Ishikawa (cell line): ENCODE measurements at regions not wholly inside any gene's neighbourhood (a gene's known extent, or its start where the extent isn't known, plus 50 kb on each side); places are given as distances from the start of the nearest gene placed in this dataset.

ENCODE experiments used
- CEBPB ChIP-seq: IDR thresholded peaks from 2 replicates; pipeline ENCODE4 v1.6.1; 2012
- CREB1 ChIP-seq: IDR thresholded peaks from 2 replicates; pipeline ENCODE4 v1.6.1; 2012; ENCODE audit warnings: low read depth
- EGR1 ChIP-seq: IDR thresholded peaks from 2 replicates; pipeline ENCODE4 v1.6.1; 2012
- EP300 ChIP-seq: IDR thresholded peaks from 2 replicates; pipeline ENCODE4 v1.6.1; 2012; ENCODE audit warnings: borderline replicate concordance
- FOXM1 ChIP-seq: IDR thresholded peaks from 2 replicates; pipeline ENCODE4 v1.6.1; 2012; ENCODE audit warnings: low read depth, borderline replicate concordance
- NFIC ChIP-seq: IDR thresholded peaks from 2 replicates; pipeline ENCODE4 v1.6.1; 2012
- RAD21 ChIP-seq: IDR thresholded peaks from 2 replicates; pipeline ENCODE4 v1.6.1; 2012; ENCODE audit warnings: low read depth
- TAF1 ChIP-seq: IDR thresholded peaks from 2 replicates; pipeline ENCODE4 v1.6.1; 2012; ENCODE audit warnings: low read depth, mild to moderate bottlenecking
- TCF12 ChIP-seq: IDR thresholded peaks from 2 replicates; pipeline ENCODE4 v1.6.1; 2012; ENCODE audit warnings: low read depth
- TEAD4 ChIP-seq: IDR thresholded peaks from 2 replicates; pipeline ENCODE4 v1.6.1; 2012
- YY1 ChIP-seq: IDR thresholded peaks from 2 replicates; pipeline ENCODE4 v1.6.1; 2012; ENCODE audit warnings: low read depth
- ZBTB7A ChIP-seq: IDR thresholded peaks from 2 replicates; pipeline ENCODE4 v1.6.1; 2012; ENCODE audit warnings: low read depth
- TF ChIP-seq, protein P1 (sequence below): IDR thresholded peaks from 2 replicates; pipeline ENCODE4 v1.6.1; 2012; ENCODE audit warnings: low read depth, mild to moderate bottlenecking
- TF ChIP-seq, protein P2 (sequence below): IDR thresholded peaks from 2 replicates; pipeline ENCODE4 v1.6.1; 2012
- TF ChIP-seq, protein P3 (sequence below): IDR thresholded peaks from 2 replicates; pipeline ENCODE4 v1.6.1; 2012

DNA sequence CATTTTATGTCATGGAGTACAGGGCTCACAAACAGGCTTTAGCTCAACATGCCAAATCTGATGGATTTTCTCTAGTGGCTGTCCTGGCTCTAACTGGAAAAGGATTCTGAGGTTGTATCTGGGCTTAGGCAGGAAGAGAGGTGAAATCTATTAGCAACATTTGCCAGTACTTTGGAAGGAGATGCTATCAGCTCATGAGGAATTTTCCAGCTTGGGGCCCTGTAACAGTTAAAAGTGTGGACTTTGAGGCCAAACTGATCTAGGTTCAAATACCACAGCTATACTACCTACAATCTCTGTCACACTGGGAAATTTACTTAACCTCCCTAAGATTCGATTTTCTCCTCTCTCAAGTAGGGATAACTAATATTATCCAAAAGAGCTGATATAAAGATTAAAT is 119.0 kb upstream of the HCCS start:
- TF ChIP-seq, protein P1, sequence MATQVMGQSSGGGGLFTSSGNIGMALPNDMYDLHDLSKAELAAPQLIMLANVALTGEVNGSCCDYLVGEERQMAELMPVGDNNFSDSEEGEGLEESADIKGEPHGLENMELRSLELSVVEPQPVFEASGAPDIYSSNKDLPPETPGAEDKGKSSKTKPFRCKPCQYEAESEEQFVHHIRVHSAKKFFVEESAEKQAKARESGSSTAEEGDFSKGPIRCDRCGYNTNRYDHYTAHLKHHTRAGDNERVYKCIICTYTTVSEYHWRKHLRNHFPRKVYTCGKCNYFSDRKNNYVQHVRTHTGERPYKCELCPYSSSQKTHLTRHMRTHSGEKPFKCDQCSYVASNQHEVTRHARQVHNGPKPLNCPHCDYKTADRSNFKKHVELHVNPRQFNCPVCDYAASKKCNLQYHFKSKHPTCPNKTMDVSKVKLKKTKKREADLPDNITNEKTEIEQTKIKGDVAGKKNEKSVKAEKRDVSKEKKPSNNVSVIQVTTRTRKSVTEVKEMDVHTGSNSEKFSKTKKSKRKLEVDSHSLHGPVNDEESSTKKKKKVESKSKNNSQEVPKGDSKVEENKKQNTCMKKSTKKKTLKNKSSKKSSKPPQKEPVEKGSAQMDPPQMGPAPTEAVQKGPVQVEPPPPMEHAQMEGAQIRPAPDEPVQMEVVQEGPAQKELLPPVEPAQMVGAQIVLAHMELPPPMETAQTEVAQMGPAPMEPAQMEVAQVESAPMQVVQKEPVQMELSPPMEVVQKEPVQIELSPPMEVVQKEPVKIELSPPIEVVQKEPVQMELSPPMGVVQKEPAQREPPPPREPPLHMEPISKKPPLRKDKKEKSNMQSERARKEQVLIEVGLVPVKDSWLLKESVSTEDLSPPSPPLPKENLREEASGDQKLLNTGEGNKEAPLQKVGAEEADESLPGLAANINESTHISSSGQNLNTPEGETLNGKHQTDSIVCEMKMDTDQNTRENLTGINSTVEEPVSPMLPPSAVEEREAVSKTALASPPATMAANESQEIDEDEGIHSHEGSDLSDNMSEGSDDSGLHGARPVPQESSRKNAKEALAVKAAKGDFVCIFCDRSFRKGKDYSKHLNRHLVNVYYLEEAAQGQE, result no peak
- no peak for TF ChIP-seq TAF1
- no peak for TF ChIP-seq ZBTB7A
- no peak for TF ChIP-seq FOXM1
- no peak for TF ChIP-seq TCF12
- TF ChIP-seq RAD21, result no peak
- TF ChIP-seq TEAD4, result no peak
- no peak for TF ChIP-seq NFIC
- TF ChIP-seq, protein P2, sequence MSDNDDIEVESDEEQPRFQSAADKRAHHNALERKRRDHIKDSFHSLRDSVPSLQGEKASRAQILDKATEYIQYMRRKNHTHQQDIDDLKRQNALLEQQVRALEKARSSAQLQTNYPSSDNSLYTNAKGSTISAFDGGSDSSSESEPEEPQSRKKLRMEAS, result no peak
- no peak for TF ChIP-seq EGR1
- TF ChIP-seq EP300, result no peak
- no peak for TF ChIP-seq CEBPB
- TF ChIP-seq CREB1, result no peak
- no peak for TF ChIP-seq YY1

DNA sequence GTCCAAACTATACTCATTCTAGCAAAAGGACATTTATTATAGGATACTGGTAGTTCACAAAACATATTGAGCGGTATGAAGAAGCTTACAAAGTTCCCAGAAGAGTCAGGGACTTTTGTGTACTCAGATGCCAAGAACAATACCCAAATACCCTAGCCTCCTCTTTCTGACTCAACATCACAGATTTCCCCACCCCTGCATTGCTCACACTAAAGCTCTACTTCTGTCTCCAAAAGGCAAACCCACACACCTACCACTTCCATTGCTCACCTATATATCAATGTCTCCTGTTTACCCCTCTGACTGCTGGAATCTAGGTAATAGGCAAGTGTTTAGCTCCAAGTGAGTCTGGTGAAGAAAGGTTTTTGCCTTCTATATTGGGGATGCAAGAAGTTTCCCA is 100.7 kb upstream of the HCCS start:
- TF ChIP-seq RAD21 (no peak), TCF12 (no peak)

DNA sequence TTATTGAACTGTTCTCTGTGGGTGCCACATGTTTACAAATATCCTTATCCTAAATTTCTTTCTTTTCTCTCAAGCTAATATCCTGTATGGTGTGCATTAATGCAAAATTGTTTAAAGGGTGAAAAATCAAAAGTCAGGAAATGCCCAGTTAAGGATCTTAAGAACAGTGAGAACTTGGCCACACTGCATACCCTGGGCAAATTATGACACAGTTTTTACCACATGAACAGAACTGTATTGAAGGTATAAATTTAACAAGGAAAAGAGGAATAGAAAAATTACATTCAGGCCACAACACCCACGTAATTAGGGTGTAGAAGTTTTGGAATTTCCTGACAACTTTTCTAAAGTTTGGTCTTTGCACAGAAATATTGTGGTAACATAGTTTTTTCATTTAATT is 94.4 kb upstream of the HCCS start:
- TF ChIP-seq TCF12 (no peak), EGR1 (no peak), YY1 (no peak), FOXM1 (no peak), RAD21 (no peak)
- TF ChIP-seq, protein P2, result no peak
- TF ChIP-seq, protein P3, sequence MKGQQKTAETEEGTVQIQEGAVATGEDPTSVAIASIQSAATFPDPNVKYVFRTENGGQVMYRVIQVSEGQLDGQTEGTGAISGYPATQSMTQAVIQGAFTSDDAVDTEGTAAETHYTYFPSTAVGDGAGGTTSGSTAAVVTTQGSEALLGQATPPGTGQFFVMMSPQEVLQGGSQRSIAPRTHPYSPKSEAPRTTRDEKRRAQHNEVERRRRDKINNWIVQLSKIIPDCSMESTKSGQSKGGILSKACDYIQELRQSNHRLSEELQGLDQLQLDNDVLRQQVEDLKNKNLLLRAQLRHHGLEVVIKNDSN, result no peak

DNA sequence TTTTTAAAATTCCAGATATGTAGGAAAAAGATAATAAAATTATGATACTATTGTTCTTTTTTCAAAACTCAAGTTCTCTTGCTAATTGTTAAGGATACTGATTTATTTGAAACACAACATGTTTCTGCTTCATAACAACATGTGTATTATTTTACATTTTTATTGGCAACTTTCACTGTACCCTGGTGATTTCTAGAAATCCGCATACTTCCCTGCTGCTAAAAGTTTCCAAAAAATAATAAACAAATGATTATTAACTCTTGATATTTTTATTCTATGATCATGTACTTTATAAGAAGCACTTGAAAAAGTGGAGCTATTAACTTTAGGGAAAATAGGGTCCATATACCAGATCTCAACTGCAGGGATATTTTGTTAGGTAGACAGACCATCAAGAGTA is 71.2 kb upstream of the HCCS start:
- TF ChIP-seq CEBPB (no peak), EGR1 (no peak), FOXM1 (no peak), TEAD4 (no peak), EP300 (no peak), ZBTB7A (no peak), TAF1 (no peak), CREB1 (no peak), RAD21 (no peak), NFIC (no peak), YY1 (no peak), TCF12 (no peak)
- TF ChIP-seq, protein P3, result no peak
- TF ChIP-seq, protein P1, result no peak
- TF ChIP-seq, protein P2, result no peak

DNA sequence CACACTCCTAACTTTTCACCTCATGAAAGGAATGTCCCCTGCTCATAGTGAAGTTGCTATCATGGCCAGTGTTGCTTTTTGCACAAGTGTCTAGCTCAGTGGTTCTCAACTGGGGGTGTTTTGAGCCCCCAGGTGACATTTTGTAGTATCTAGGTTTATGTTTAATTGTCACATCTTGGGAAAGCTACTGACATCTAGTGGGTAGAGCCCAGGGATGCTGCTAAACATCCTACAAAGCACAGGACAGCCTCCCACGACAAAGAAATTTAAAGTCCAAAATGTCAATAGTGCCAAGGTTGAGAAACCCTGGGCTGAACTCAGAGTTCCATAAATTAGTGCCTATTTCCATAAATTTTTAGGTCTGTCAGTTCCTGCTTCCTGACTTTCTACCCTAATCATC is 70.7 kb upstream of the HCCS start:
- no peak for TF ChIP-seq TCF12
- no peak for TF ChIP-seq CEBPB
- TF ChIP-seq EGR1, result no peak
- TF ChIP-seq, protein P2, result no peak
- no peak for TF ChIP-seq YY1
- no peak for TF ChIP-seq RAD21
- no peak for TF ChIP-seq FOXM1
- no peak for TF ChIP-seq EP300
- no peak for TF ChIP-seq ZBTB7A
- no peak for TF ChIP-seq TEAD4
- no peak for TF ChIP-seq TAF1
- TF ChIP-seq, protein P3, result no peak
- TF ChIP-seq CREB1, result no peak

DNA sequence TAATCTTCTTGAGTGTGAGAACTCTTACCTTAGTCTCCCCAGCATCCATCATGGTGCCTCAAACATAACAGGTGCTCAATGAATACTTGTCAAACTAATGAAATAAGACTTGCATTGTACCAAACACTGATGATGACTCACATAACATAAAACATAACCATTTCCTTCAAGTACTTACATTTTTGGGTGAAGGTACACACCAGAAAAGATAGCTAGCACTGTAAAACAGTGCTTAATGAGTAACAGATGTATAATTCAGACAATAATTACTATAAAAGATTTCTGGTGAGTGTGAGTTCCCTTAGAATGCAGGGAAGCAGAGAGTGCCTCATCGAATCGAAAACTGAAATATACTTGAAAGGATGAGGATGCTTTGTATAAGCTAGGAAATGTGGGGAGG is 70.1 kb upstream of the HCCS start:
- TF ChIP-seq TCF12 (no peak), CEBPB (no peak), TEAD4 (no peak), EP300 (no peak), EGR1 (no peak), FOXM1 (no peak), CREB1 (no peak), TAF1 (no peak), ZBTB7A (no peak), YY1 (no peak), NFIC (no peak), RAD21 (no peak)
- TF ChIP-seq, protein P2, result no peak
- TF ChIP-seq, protein P1, result no peak
- TF ChIP-seq, protein P3, result no peak
